WTC11 (cell line): ENCODE measurements at regions not wholly inside any gene's neighbourhood (a gene's known extent, or its start where the extent isn't known, plus 50 kb on each side); places are given as distances from the start of the nearest gene placed in this dataset.

Experiments used
- ATAC-seq: fragments of 200-7000 bp; cut with Tn5 transposase; 2 replicates; pipeline ENCODE4 v1.10.0; 2021; ENCODE audit warnings: mild to moderate bottlenecking, moderate library complexity
- CTCF ChIA-PET: fragments of 300-600 bp; sonication (Branson Sonifier 250); formaldehyde crosslinking; loops from one replicate; lab custom pipeline; 2021; ENCODE audit warnings: antibody characterized with exemption; lab: Charles Lee
- POLR2A ChIA-PET: fragments of 350-600 bp; sonication (Branson Sonifier 250); formaldehyde crosslinking; loops from one replicate; lab custom pipeline; 2021; ENCODE audit warnings: antibody characterized with exemption; lab: Charles Lee
- DNase-seq: peaks from one replicate; pipeline ENCODE4 v3.0.0; 2021; ENCODE audit warnings: low spot score
- H3K27ac Mint-ChIP-seq: 2 replicates; pipeline ENCODE4 v1.8.0; 2021; ENCODE audit warnings: mixed read lengths
- H3K27me3 Mint-ChIP-seq: 2 replicates; pipeline ENCODE4 v1.8.0; 2021; ENCODE audit warnings: low read depth, mild to moderate bottlenecking, moderate library complexity, mixed read lengths
- H3K36me3 Mint-ChIP-seq: 2 replicates; pipeline ENCODE4 v1.8.0; 2021; ENCODE audit warnings: mixed read lengths
- H3K4me1 Mint-ChIP-seq: 2 replicates; pipeline ENCODE4 v1.8.0; 2022; ENCODE audit warnings: mixed read lengths
- H3K4me3 Mint-ChIP-seq: 2 replicates; pipeline ENCODE4 v1.8.0; 2021; ENCODE audit warnings: mild to moderate bottlenecking, moderate library complexity, mixed read lengths
- H3K9me3 Mint-ChIP-seq: 2 replicates; pipeline ENCODE4 v1.8.0; 2021; ENCODE audit warnings: mixed read lengths
- CBFB ChIP-seq: sonication (generic); formaldehyde crosslinking; IDR thresholded peaks from 2 replicates; pipeline ENCODE4 v1.8.1; 2022; ENCODE audit warnings: mild to moderate bottlenecking, low read depth, missing genetic modification reagents
- ELF4 ChIP-seq: sonication (generic); formaldehyde crosslinking; IDR thresholded peaks from 2 replicates; pipeline ENCODE4 v1.8.1; 2022; ENCODE audit warnings: low read depth, mild to moderate bottlenecking, moderate library complexity, missing genetic modification reagents
- ESRRA ChIP-seq: sonication (generic); formaldehyde crosslinking; IDR thresholded peaks from 2 replicates; pipeline ENCODE4 v1.8.1; 2022; ENCODE audit warnings: mild to moderate bottlenecking, missing genetic modification reagents, borderline replicate concordance
- FOXK1 ChIP-seq: sonication (generic); formaldehyde crosslinking; IDR thresholded peaks from 2 replicates; pipeline ENCODE4 v1.8.0; 2022; ENCODE audit warnings: mild to moderate bottlenecking, moderate library complexity, missing genetic modification reagents
- GTF2I ChIP-seq: fragments of 250-450 bp; sonication (Bioruptor Pico); conservative IDR thresholded peaks from 2 replicates; pipeline ENCODE4 v1.4.0; 2021; ENCODE audit warnings: mild to moderate bottlenecking
- HMGXB4 ChIP-seq: sonication (generic); formaldehyde crosslinking; IDR thresholded peaks from 2 replicates; pipeline ENCODE4 v1.8.1; 2023; ENCODE audit warnings: mild to moderate bottlenecking, moderate library complexity, missing genetic modification reagents
- JUN ChIP-seq: sonication (generic); formaldehyde crosslinking; IDR thresholded peaks from 2 replicates; pipeline ENCODE4 v1.8.0; 2023; ENCODE audit warnings: mild to moderate bottlenecking, missing genetic modification reagents
- SMAD4 ChIP-seq: sonication (generic); formaldehyde crosslinking; IDR thresholded peaks from 2 replicates; pipeline ENCODE4 v1.8.0; 2022; ENCODE audit warnings: mild to moderate bottlenecking, missing genetic modification reagents
- USF1 ChIP-seq: sonication (generic); formaldehyde crosslinking; IDR thresholded peaks from 2 replicates; pipeline ENCODE4 v1.8.0; 2022; ENCODE audit warnings: mild to moderate bottlenecking, missing genetic modification reagents
- ZNF671 ChIP-seq: fragments of 250-450 bp; sonication (Bioruptor Pico); IDR thresholded peaks from 2 replicates; pipeline ENCODE4 v1.8.0; 2021; ENCODE audit warnings: mild to moderate bottlenecking
- ZSCAN18 ChIP-seq: fragments of 250-450 bp; sonication (Bioruptor Pico); IDR thresholded peaks from 2 replicates; pipeline ENCODE4 v2.1.2; 2022; ENCODE audit warnings: mild to moderate bottlenecking, moderate library complexity
- TF ChIP-seq, protein P1 (sequence below): fragments of 250-450 bp; sonication (Bioruptor Pico); IDR thresholded peaks from 2 replicates; pipeline ENCODE4 v1.8.0; 2021; ENCODE audit warnings: mild to moderate bottlenecking
- TF ChIP-seq, protein P2 (sequence below): fragments of 250-450 bp; sonication (Bioruptor Pico); IDR thresholded peaks from 2 replicates; pipeline ENCODE4 v1.9.0; 2021; ENCODE audit warnings: mild to moderate bottlenecking
- TF ChIP-seq, protein P3 (sequence below): fragments of 200-600 bp; IDR thresholded peaks from 2 replicates; pipeline ENCODE4 v1.8.0; 2022; ENCODE audit warnings: antibody characterized with exemption
- TF ChIP-seq, protein P4 (sequence below): sonication (generic); formaldehyde crosslinking; IDR thresholded peaks from 2 replicates; pipeline ENCODE4 v1.8.0; 2023; ENCODE audit warnings: missing genetic modification reagents, mild to moderate bottlenecking, borderline replicate concordance

DNA sequence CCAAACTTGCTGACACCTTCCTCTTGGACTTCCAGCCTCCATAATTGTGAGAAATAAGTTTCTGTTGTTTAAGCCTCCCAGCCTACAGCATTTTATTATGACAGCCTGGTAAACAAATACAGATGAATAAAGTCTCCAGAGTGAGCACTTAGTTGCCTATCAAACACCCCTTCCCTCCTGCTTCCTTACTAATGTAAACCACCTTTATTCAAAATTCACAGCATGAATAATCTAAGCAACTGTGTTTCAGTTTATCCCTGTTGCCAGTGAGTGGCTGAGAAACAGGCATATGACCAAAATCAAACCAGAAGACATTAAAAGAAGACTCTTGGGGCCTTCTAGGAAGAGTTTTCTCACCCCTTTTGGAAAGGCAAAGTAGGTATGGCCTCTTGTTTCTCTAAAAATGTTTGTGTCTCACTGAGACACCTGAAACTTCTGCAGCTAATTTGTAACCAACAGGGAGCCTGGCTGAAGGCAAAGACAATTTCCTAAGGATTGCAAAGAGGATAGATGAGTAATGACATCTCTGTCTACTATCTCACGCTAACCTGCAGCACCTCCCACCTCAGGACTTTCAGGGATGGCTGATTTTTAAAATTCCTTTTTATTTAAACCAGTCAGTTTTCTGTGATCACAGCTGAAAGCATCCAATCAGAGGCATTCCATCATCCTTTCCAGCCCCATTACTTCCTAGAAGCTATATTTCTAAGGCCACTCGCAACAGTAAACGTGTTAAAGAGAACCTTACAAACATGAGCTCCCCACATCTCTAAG is 61.4 kb upstream of the LRRC55 start:
- no peak overlapping the region for H3K4me3 Mint-ChIP-seq
- DNase-seq (no peak), ATAC-seq (no peak)
- POLR2A ChIA-PET, result interaction anchor here (0.8 kb wide), 1 partner anchor 129 kb away, joined by 3 read pairs; no protein-coding TSS in a partner anchor
- H3K27ac Mint-ChIP-seq, result no peak overlapping the region
- TF ChIP-seq GTF2I (CRISPR knock-in tag), result no peak
- CTCF ChIA-PET, result interaction anchor here (0.6 to 12.5 kb wide), 4 partner anchors 11 to 183 kb away, joined by 3 to 233 read pairs (median 8); no protein-coding TSS in a partner anchor
- no peaks in the 10 kb centered on the region for H3K36me3 Mint-ChIP-seq
- peaks cover 3% of the 10 kb centered on the region; the same call in 1 of the 2 replicates for H3K27me3 Mint-ChIP-seq
- peaks cover 55% of the 10 kb centered on the region for H3K4me1 Mint-ChIP-seq
- peaks cover 8% of the 10 kb centered on the region; the same call in 1 of the 2 replicates for H3K9me3 Mint-ChIP-seq

- no peak for ATAC-seq
- DNase-seq, result no peak
- Mint-ChIP-seq H3K4me3 (no peak overlapping the region), H3K9me3 (peaks cover 8% of the 10 kb centered on the region; the same call in 1 of the 2 replicates), H3K36me3 (no peaks in the 10 kb centered on the region), H3K27me3 (peaks cover 4% of the 10 kb centered on the region; the same call in 1 of the 2 replicates), H3K4me1 (peaks cover 57% of the 10 kb centered on the region)
- POLR2A ChIA-PET, result no interaction called here
- TF ChIP-seq ESRRA (CRISPR knock-in tag) (no peak), ZNF671 (no peak)
- TF ChIP-seq, all 79 proteins: peak for 0
- CTCF ChIA-PET, result interaction anchor here (1.3 to 12.5 kb wide), 3 partner anchors 9 to 281 kb away, joined by 4 to 233 read pairs (median 13); no protein-coding TSS in a partner anchor
- H3K27ac Mint-ChIP-seq, result no peak overlapping the region
Observed at GRCh38 chr11:57121996-57122395, 59.8 kb upstream of the LRRC55 start.

GRCh38 chr11:57123590-57123989 is 58.2 kb upstream of the LRRC55 start:
- CTCF ChIA-PET, result interaction anchor here (12.5 kb wide), 1 partner anchor 127 kb away, joined by 233 read pairs; no protein-coding TSS in a partner anchor
- H3K27me3 Mint-ChIP-seq, result peaks cover 4% of the 10 kb centered on the region; the same call in 1 of the 2 replicates
- H3K27ac Mint-ChIP-seq, result no peak overlapping the region
- H3K9me3 Mint-ChIP-seq, result no peaks in the 10 kb centered on the region
- no peak for ATAC-seq
- no peak for DNase-seq
- POLR2A ChIA-PET, result no interaction called here
- H3K36me3 Mint-ChIP-seq, result no peaks in the 10 kb centered on the region
- H3K4me1 Mint-ChIP-seq, result peaks cover 57% of the 10 kb centered on the region
- H3K4me3 Mint-ChIP-seq, result no peak overlapping the region
- TF ChIP-seq USF1 (CRISPR knock-in tag) (no peak), JUN (CRISPR knock-in tag) (no peak), CBFB (CRISPR knock-in tag) (no peak), FOXK1 (CRISPR knock-in tag) (no peak), ZSCAN18 (CRISPR knock-in tag) (no peak), ELF4 (no peak), SMAD4 (no peak), HMGXB4 (no peak)
- TF ChIP-seq, protein P1, sequence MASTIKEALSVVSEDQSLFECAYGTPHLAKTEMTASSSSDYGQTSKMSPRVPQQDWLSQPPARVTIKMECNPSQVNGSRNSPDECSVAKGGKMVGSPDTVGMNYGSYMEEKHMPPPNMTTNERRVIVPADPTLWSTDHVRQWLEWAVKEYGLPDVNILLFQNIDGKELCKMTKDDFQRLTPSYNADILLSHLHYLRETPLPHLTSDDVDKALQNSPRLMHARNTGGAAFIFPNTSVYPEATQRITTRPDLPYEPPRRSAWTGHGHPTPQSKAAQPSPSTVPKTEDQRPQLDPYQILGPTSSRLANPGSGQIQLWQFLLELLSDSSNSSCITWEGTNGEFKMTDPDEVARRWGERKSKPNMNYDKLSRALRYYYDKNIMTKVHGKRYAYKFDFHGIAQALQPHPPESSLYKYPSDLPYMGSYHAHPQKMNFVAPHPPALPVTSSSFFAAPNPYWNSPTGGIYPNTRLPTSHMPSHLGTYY, result no peak
- TF ChIP-seq, protein P2, sequence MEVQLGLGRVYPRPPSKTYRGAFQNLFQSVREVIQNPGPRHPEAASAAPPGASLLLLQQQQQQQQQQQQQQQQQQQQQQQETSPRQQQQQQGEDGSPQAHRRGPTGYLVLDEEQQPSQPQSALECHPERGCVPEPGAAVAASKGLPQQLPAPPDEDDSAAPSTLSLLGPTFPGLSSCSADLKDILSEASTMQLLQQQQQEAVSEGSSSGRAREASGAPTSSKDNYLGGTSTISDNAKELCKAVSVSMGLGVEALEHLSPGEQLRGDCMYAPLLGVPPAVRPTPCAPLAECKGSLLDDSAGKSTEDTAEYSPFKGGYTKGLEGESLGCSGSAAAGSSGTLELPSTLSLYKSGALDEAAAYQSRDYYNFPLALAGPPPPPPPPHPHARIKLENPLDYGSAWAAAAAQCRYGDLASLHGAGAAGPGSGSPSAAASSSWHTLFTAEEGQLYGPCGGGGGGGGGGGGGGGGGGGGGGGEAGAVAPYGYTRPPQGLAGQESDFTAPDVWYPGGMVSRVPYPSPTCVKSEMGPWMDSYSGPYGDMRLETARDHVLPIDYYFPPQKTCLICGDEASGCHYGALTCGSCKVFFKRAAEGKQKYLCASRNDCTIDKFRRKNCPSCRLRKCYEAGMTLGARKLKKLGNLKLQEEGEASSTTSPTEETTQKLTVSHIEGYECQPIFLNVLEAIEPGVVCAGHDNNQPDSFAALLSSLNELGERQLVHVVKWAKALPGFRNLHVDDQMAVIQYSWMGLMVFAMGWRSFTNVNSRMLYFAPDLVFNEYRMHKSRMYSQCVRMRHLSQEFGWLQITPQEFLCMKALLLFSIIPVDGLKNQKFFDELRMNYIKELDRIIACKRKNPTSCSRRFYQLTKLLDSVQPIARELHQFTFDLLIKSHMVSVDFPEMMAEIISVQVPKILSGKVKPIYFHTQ, result no peak
- TF ChIP-seq, protein P3, sequence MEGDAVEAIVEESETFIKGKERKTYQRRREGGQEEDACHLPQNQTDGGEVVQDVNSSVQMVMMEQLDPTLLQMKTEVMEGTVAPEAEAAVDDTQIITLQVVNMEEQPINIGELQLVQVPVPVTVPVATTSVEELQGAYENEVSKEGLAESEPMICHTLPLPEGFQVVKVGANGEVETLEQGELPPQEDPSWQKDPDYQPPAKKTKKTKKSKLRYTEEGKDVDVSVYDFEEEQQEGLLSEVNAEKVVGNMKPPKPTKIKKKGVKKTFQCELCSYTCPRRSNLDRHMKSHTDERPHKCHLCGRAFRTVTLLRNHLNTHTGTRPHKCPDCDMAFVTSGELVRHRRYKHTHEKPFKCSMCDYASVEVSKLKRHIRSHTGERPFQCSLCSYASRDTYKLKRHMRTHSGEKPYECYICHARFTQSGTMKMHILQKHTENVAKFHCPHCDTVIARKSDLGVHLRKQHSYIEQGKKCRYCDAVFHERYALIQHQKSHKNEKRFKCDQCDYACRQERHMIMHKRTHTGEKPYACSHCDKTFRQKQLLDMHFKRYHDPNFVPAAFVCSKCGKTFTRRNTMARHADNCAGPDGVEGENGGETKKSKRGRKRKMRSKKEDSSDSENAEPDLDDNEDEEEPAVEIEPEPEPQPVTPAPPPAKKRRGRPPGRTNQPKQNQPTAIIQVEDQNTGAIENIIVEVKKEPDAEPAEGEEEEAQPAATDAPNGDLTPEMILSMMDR, result no peak
- TF ChIP-seq, protein P4, sequence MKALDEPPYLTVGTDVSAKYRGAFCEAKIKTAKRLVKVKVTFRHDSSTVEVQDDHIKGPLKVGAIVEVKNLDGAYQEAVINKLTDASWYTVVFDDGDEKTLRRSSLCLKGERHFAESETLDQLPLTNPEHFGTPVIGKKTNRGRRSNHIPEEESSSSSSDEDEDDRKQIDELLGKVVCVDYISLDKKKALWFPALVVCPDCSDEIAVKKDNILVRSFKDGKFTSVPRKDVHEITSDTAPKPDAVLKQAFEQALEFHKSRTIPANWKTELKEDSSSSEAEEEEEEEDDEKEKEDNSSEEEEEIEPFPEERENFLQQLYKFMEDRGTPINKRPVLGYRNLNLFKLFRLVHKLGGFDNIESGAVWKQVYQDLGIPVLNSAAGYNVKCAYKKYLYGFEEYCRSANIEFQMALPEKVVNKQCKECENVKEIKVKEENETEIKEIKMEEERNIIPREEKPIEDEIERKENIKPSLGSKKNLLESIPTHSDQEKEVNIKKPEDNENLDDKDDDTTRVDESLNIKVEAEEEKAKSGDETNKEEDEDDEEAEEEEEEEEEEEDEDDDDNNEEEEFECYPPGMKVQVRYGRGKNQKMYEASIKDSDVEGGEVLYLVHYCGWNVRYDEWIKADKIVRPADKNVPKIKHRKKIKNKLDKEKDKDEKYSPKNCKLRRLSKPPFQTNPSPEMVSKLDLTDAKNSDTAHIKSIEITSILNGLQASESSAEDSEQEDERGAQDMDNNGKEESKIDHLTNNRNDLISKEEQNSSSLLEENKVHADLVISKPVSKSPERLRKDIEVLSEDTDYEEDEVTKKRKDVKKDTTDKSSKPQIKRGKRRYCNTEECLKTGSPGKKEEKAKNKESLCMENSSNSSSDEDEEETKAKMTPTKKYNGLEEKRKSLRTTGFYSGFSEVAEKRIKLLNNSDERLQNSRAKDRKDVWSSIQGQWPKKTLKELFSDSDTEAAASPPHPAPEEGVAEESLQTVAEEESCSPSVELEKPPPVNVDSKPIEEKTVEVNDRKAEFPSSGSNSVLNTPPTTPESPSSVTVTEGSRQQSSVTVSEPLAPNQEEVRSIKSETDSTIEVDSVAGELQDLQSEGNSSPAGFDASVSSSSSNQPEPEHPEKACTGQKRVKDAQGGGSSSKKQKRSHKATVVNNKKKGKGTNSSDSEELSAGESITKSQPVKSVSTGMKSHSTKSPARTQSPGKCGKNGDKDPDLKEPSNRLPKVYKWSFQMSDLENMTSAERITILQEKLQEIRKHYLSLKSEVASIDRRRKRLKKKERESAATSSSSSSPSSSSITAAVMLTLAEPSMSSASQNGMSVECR, result no peak
